HG03575 (cell line): ENCODE measurements at regions not wholly inside any gene's neighbourhood (a gene's known extent, or its start where the extent isn't known, plus 50 kb on each side); places are given as distances from the start of the nearest gene placed in this dataset.
"Not testable (repeated sequence)": the region's sequence is repeated elsewhere in the genome, so short reads cannot be mapped to it uniquely, and the experiment has no call there.

Source experiments
- ATAC-seq: cut with Tn5 transposase; IDR thresholded peaks from one replicate; pipeline ENCODE4 v1.9.1; 2021; ENCODE audit not compliant: unreplicated experiment, insufficient number of reproducible peaks, low FRiP score; ENCODE audit errors: extremely low read depth

GRCh38 chr2:160826496-160826895 lies 332.9 kb upstream of the RBMS1 start:
- ATAC-seq, result no peak

- ATAC-seq, result no peak
These were observed 332.2 kb upstream of the TANK start for GRCh38 chr2:160828076-160828475.

GRCh38 chr2:160832381-160832780 lies 327.8 kb upstream of the TANK start:
- ATAC-seq, result not testable (repeated sequence)

- no peak for ATAC-seq
These were observed 325.1 kb upstream of the TANK start for GRCh38 chr2:160835166-160835565.

- no peak for ATAC-seq
These were observed 323.5 kb upstream of the TANK start for GRCh38 chr2:160836755-160837154.

- ATAC-seq, result no peak
These were observed 322.8 kb upstream of the TANK start for GRCh38 chr2:160837416-160837815.

- ATAC-seq, result no peak
These were observed 322.1 kb upstream of the TANK start for GRCh38 chr2:160838147-160838546.

- ATAC-seq, result no peak
These were observed 321.5 kb upstream of the TANK start for GRCh38 chr2:160838691-160839090.

- ATAC-seq, result no peak
These were observed 317.9 kb upstream of the TANK start for GRCh38 chr2:160842286-160842685.

- ATAC-seq, result no peak
These were observed 301.1 kb upstream of the TANK start for GRCh38 chr2:160859096-160859495.

GRCh38 chr2:160862226-160862625 lies 298.0 kb upstream of the TANK start:
- no peak for ATAC-seq

GRCh38 chr2:160868891-160869290 lies 291.3 kb upstream of the TANK start:
- ATAC-seq, result no peak

GRCh38 chr2:160869411-160869810 lies 290.8 kb upstream of the TANK start:
- no peak for ATAC-seq

- no peak for ATAC-seq
These were observed 289.3 kb upstream of the TANK start for GRCh38 chr2:160870729-160871465.

- ATAC-seq, result no peak
These were observed 288.3 kb upstream of the TANK start for GRCh38 chr2:160871953-160872352.

GRCh38 chr2:160876029-160876428 lies 284.2 kb upstream of the TANK start:
- no peak for ATAC-seq

GRCh38 chr2:160876765-160877164 lies 283.5 kb upstream of the TANK start:
- ATAC-seq, result no peak

GRCh38 chr2:160878618-160879017 lies 281.6 kb upstream of the TANK start:
- no peak for ATAC-seq

- no peak for ATAC-seq
These were observed 277.3 kb upstream of the TANK start for GRCh38 chr2:160882906-160883305.

GRCh38 chr2:160884056-160884455 lies 276.2 kb upstream of the TANK start:
- ATAC-seq, result no peak
